ENCODE measurements at regions not wholly inside any gene's neighbourhood (a gene's known extent, or its start where the extent isn't known, plus 50 kb on each side); places are given as distances from the start of the nearest gene placed in this dataset.

DNA sequence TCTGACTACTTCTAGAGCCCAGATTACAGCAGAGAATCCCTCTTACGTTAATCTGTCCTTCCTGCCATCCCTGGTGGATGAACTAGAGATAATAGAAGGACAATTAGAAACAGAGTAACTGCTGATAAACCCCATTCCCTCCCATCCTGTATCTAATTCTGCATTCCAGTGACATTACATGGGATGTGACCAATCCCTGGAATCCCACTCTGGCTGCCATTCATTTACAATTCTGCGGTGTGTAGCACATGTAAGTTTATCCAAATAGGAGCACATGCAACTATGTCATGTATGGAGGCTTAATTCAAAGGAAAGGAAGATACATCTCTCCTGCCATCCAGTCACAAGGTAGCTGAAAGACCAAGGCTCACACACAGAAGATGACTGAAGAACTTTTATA, 339.5 kb downstream of the GPAT3 start:
- no peak overlapping the region for H2AK5ac ChIP-seq (ENCODE audit: low read depth, low read length)
- H3K18ac ChIP-seq (ENCODE audit: low read depth, low read length), result no peak overlapping the region
- intact Hi-C loops (cut with micrococcal nuclease) (no loop called here), dilution Hi-C loops (cut with HindIII; ENCODE audit: low sequenced_read_pairs, unreplicated experiment) (no loop called here), in situ Hi-C loops (cut with MboI; ENCODE audit: low sequenced_read_pairs) (no loop called here)
- no peaks in the 10 kb centered on the region for H3K9me3 ChIP-seq (ENCODE audit: control insufficient read depth, insufficient read depth, low read length)
- H3K4ac ChIP-seq (ENCODE audit: low read depth, low read length), result no peak overlapping the region
- no peak overlapping the region for H3K23ac ChIP-seq (ENCODE audit: low read depth, low read length)
- no peak overlapping the region for H3K9ac ChIP-seq (ENCODE audit: low read depth, low read length)
- no peak overlapping the region for H4K5ac ChIP-seq (ENCODE audit: low read depth, low read length)
- no peak overlapping the region for H2BK15ac ChIP-seq (ENCODE audit: low read depth, low read length)
- H2BK20ac ChIP-seq (ENCODE audit: low read depth, low read length), result no peak overlapping the region
- no peaks in the 10 kb centered on the region for H3K79me1 ChIP-seq (ENCODE audit: low read depth in 1 of 2, low read length in 2 of 2)
- TF ChIP-seq POLR2A (IDR thresholded peaks at IDR 0.05; ENCODE audit: low read depth, low read length) (no peak), CEBPB (IDR thresholded peaks at IDR 0.05; ENCODE audit: low read depth, low read length) (no peak), MAZ (IDR thresholded peaks at IDR 0.05; ENCODE audit: borderline replicate concordance, low read depth, low read length) (no peak), RCOR1 (IDR thresholded peaks at IDR 0.05; ENCODE audit: insufficient replicate concordance, low read length) (no peak), USF2 (IDR thresholded peaks at IDR 0.05; ENCODE audit: low read depth, low read length) (no peak), MXI1 (IDR thresholded peaks at IDR 0.05; ENCODE audit: borderline replicate concordance, low read depth, low read length) (no peak)
- no TSS peak for BruUV-seq (replicated peaks)
- H3K4me1 ChIP-seq (ENCODE audit: control insufficient read depth, insufficient read depth, low read length), result no peaks in the 10 kb centered on the region
- no peak overlapping the region for H3K27ac ChIP-seq (ENCODE audit: insufficient read depth, low read length)
- no peak overlapping the region for H3K14ac ChIP-seq (replicated peaks; ENCODE audit: low read depth, low read length)
- peak; percentile 54 for DNase-seq
- no peak overlapping the region for H2BK120ac ChIP-seq (ENCODE audit: low read depth, low read length)
- H3K4me3 ChIP-seq (ENCODE audit: insufficient read depth, low read depth, low read length), result no peak overlapping the region
- POLR2A ChIA-PET (ENCODE audit: unreplicated experiment), result no interaction called here
- H2AFZ ChIP-seq (replicated peaks; ENCODE audit: low read length, poor library complexity), result no peak overlapping the region
- H3K4me2 ChIP-seq (ENCODE audit: low read depth, low read length), result no peak overlapping the region
- H3K27me3 ChIP-seq (ENCODE audit: control insufficient read depth, insufficient read depth, low read length), result no peaks in the 10 kb centered on the region
- no peaks in the 10 kb centered on the region for H3K9me1 ChIP-seq (ENCODE audit: insufficient read depth, low read length)
- no CpG with 5 or more reads among the region's 2 CpGs for WGBS, 2 experiments (ENCODE audit: extremely low coverage in 2 of 2, insufficient read length in 1 of 2)
- no peak overlapping the region for H4K8ac ChIP-seq (ENCODE audit: low read depth in 2 of 2, low read length in 2 of 2)
- peak; percentile 59 for ATAC-seq (ENCODE audit: low read depth)
- no peaks in the 10 kb centered on the region for H3K36me3 ChIP-seq (ENCODE audit: control insufficient read depth, insufficient read depth, low read length)
- CTCF ChIA-PET, result interaction anchor here (1.0 kb wide), 1 partner anchor 17 kb away, joined by 6 read pairs; no protein-coding TSS in a partner anchor
- no peak overlapping the region for H4K91ac ChIP-seq (ENCODE audit: insufficient read depth, low read depth, low read length)
- H2AK9ac ChIP-seq (replicated peaks; ENCODE audit: low read depth, low read length, poor library complexity), result no peak overlapping the region
- H2BK5ac ChIP-seq (ENCODE audit: low read depth, low read length, poor library complexity, severe bottlenecking), result no peak overlapping the region
- H4K20me1 ChIP-seq (ENCODE audit: insufficient read depth, low read length), result no peaks in the 10 kb centered on the region
- no peak overlapping the region for H3K56ac ChIP-seq (ENCODE audit: extremely low read depth, insufficient read depth, low read length)

Measured in IMR-90 (cell line).